Uterus (tissue), 2 donors: ENCODE measurements at regions not wholly inside any gene's neighbourhood (a gene's known extent, or its start where the extent isn't known, plus 50 kb on each side); places are given as distances from the start of the nearest gene placed in this dataset.

ENCODE experiments used
- POLR2A ChIP-seq, 2 donors: fragments of 450-650 bp; IDR thresholded peaks; one replicate each; pipeline ENCODE4 v1.6.1; 2016; ENCODE audit warnings: antibody characterized with exemption in 2 of 2, mild to moderate bottlenecking in 1 of 2, moderate library complexity in 1 of 2
- TF ChIP-seq, protein P1 (sequence below), 4 experiments: fragments of 200-600 bp in 2 of 4; fragments of 450-650 bp in 2 of 4; sonication (generic) in 2 of 4; IDR thresholded peaks; one replicate each; pipeline ENCODE4 v1.5.1; 2016 to 2019; ENCODE audit warnings: antibody characterized with exemption in 4 of 4, mild to moderate bottlenecking in 2 of 4, moderate library complexity in 1 of 4

DNA sequence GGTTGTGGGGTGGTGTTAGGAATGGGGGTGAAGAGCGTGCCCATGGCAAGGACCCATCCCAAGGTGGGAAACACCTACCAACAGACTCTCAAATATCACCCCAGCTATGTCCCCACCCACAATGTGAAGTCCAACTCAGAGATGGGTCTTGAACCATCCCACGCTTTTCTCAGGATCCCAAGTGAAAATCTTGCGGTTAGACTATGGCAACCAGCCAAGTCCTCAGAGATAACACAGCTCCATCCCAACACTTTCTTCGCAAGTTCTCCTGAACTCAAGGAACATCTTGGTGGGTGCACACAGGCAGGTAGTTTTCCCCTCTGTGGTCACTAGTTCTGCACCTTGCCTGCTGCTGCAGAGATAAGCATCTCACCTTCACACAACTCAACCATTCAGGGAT lies 116.0 kb downstream of the CDC5L start:
- TF ChIP-seq, protein P1, sequence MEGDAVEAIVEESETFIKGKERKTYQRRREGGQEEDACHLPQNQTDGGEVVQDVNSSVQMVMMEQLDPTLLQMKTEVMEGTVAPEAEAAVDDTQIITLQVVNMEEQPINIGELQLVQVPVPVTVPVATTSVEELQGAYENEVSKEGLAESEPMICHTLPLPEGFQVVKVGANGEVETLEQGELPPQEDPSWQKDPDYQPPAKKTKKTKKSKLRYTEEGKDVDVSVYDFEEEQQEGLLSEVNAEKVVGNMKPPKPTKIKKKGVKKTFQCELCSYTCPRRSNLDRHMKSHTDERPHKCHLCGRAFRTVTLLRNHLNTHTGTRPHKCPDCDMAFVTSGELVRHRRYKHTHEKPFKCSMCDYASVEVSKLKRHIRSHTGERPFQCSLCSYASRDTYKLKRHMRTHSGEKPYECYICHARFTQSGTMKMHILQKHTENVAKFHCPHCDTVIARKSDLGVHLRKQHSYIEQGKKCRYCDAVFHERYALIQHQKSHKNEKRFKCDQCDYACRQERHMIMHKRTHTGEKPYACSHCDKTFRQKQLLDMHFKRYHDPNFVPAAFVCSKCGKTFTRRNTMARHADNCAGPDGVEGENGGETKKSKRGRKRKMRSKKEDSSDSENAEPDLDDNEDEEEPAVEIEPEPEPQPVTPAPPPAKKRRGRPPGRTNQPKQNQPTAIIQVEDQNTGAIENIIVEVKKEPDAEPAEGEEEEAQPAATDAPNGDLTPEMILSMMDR (IDR thresholded peaks at IDR 0.05), result no peak
- no peak for TF ChIP-seq POLR2A (IDR thresholded peaks at IDR 0.05)
